ENCODE measurements at regions not wholly inside any gene's neighbourhood (a gene's known extent, or its start where the extent isn't known, plus 50 kb on each side); places are given as distances from the start of the nearest gene placed in this dataset.

- no peak overlapping the region for H3K4me3 Mint-ChIP-seq
- no peak for ATAC-seq (replicated peaks in 1 of 2)
- peaks cover 0 to 7% of the 10 kb centered on the region in 2 donors for H3K36me3 Mint-ChIP-seq (ENCODE audit: insufficient read depth in 2 of 2)
- peak overlapping the region; percentile 28 for H3K27ac Mint-ChIP-seq
- H3K4me1 Mint-ChIP-seq (ENCODE audit: low read depth) = peaks cover 37% of the 10 kb centered on the region
- no peak for DNase-seq
- H3K27me3 Mint-ChIP-seq (ENCODE audit: low read depth) = no peaks in the 10 kb centered on the region
- H3K9me3 Mint-ChIP-seq = no peaks in the 10 kb centered on the region
These were observed 51.1 kb downstream of the GARRE1 start for GRCh38 chr19:34305221-34306083.

- peaks cover 0 to 5% of the 10 kb centered on the region in 2 donors for H3K36me3 Mint-ChIP-seq (ENCODE audit: insufficient read depth in 2 of 2)
- H3K27me3 Mint-ChIP-seq (ENCODE audit: low read depth) = no peaks in the 10 kb centered on the region
- DNase-seq (peak in 1 of 2 donors; percentile 27), ATAC-seq (replicated peaks in 1 of 2) (peak; percentile 46 to 77)
- H3K4me3 Mint-ChIP-seq = peak overlapping the region in 1 of 2 donors; percentile 77
- no peaks in the 10 kb centered on the region for H3K9me3 Mint-ChIP-seq
- peaks cover 43% of the 10 kb centered on the region for H3K4me1 Mint-ChIP-seq (ENCODE audit: low read depth)
- peak overlapping the region; percentile 59 for H3K27ac Mint-ChIP-seq
These were observed 51.9 kb downstream of the GARRE1 start for GRCh38 chr19:34306213-34306661.

GRCh38 chr19:34306824-34307223 lies 52.5 kb downstream of the GARRE1 start:
- H3K9me3 Mint-ChIP-seq = no peaks in the 10 kb centered on the region
- peaks cover 47% of the 10 kb centered on the region for H3K4me1 Mint-ChIP-seq (ENCODE audit: low read depth)
- H3K27ac Mint-ChIP-seq = peak overlapping the region; percentile 59
- peaks cover 0 to 5% of the 10 kb centered on the region in 2 donors for H3K36me3 Mint-ChIP-seq (ENCODE audit: insufficient read depth in 2 of 2)
- peak overlapping the region in 1 of 2 donors; percentile 77 for H3K4me3 Mint-ChIP-seq
- no peaks in the 10 kb centered on the region for H3K27me3 Mint-ChIP-seq (ENCODE audit: low read depth)
- DNase-seq (no peak), ATAC-seq (replicated peaks in 1 of 2) (peak in 1 of 2 donors; percentile 55)

- DNase-seq = peak in 1 of 2 donors; percentile 29
- H3K9me3 Mint-ChIP-seq = no peaks in the 10 kb centered on the region
- peak in 1 of 2 donors; percentile 39 for ATAC-seq (replicated peaks in 1 of 2)
- H3K27me3 Mint-ChIP-seq (ENCODE audit: low read depth) = no peaks in the 10 kb centered on the region
- H3K27ac Mint-ChIP-seq = peak overlapping the region; percentile 99
- H3K4me3 Mint-ChIP-seq = peak overlapping the region; percentile 45 to 93
- peaks cover 58% of the 10 kb centered on the region for H3K4me1 Mint-ChIP-seq (ENCODE audit: low read depth)
- H3K36me3 Mint-ChIP-seq (ENCODE audit: insufficient read depth in 2 of 2) = peaks cover 0 to 5% of the 10 kb centered on the region in 2 donors
These were observed 54.3 kb downstream of the GARRE1 start for GRCh38 chr19:34308381-34309367.

- Mint-ChIP-seq H3K27me3 (ENCODE audit: low read depth) (no peaks in the 10 kb centered on the region), H3K4me3 (peak overlapping the region; percentile 45 to 93), H3K27ac (peak overlapping the region; percentile 99), H3K4me1 (ENCODE audit: low read depth) (peaks cover 58% of the 10 kb centered on the region), H3K36me3 (ENCODE audit: insufficient read depth in 2 of 2) (peaks cover 0 to 5% of the 10 kb centered on the region in 2 donors), H3K9me3 (no peaks in the 10 kb centered on the region)
- ATAC-seq (replicated peaks in 1 of 2) = no peak
- no peak for DNase-seq
These were observed 55.2 kb downstream of the GARRE1 start for GRCh38 chr19:34309368-34310138.

- ATAC-seq (replicated peaks in 1 of 2) (peak; percentile 37 to 56), DNase-seq (peak in 1 of 2 donors; percentile 19)
- peaks cover 55% of the 10 kb centered on the region for H3K4me1 Mint-ChIP-seq (ENCODE audit: low read depth)
- no peaks in the 10 kb centered on the region for H3K9me3 Mint-ChIP-seq
- H3K27ac Mint-ChIP-seq = peak overlapping the region; percentile 99
- H3K4me3 Mint-ChIP-seq = peak overlapping the region; percentile 51 to 93
- H3K27me3 Mint-ChIP-seq (ENCODE audit: low read depth) = no peaks in the 10 kb centered on the region
- peaks cover 0 to 5% of the 10 kb centered on the region in 2 donors for H3K36me3 Mint-ChIP-seq (ENCODE audit: insufficient read depth in 2 of 2)
These were observed 54.5 kb upstream of the GPI start for GRCh38 chr19:34310494-34310981.

GRCh38 chr19:34313188-34313587 lies 51.8 kb upstream of the GPI start:
- ATAC-seq (replicated peaks in 1 of 2) = no peak
- H3K27me3 Mint-ChIP-seq (ENCODE audit: low read depth) = no peaks in the 10 kb centered on the region
- H3K27ac Mint-ChIP-seq = no peak overlapping the region
- peaks cover 0 to 3% of the 10 kb centered on the region in 2 donors for H3K36me3 Mint-ChIP-seq (ENCODE audit: insufficient read depth in 2 of 2)
- no peak for DNase-seq
- no peak overlapping the region for H3K4me3 Mint-ChIP-seq
- peaks cover 59% of the 10 kb centered on the region for H3K4me1 Mint-ChIP-seq (ENCODE audit: low read depth)
- no peaks in the 10 kb centered on the region for H3K9me3 Mint-ChIP-seq

GRCh38 chr19:34314437-34315313 lies 50.3 kb upstream of the GPI start:
- no peaks in the 10 kb centered on the region for H3K27me3 Mint-ChIP-seq (ENCODE audit: low read depth)
- H3K27ac Mint-ChIP-seq = peak overlapping the region; percentile 16
- no peak for DNase-seq

More at GRCh38 chr19:34314437-34315313, 50.3 kb upstream of the GPI start:
- Mint-ChIP-seq H3K36me3 (ENCODE audit: insufficient read depth in 2 of 2) (no peaks in the 10 kb centered on the region), H3K4me1 (ENCODE audit: low read depth) (peaks cover 52% of the 10 kb centered on the region), H3K9me3 (no peaks in the 10 kb centered on the region), H3K4me3 (no peak overlapping the region)
- ATAC-seq (replicated peaks in 1 of 2) = no peak

Measured in activated T-cell treated with anti-CD3 and anti-CD28 coated beads, Interleukin-2, amount 50 U/mL, for 72 hours (primary cell).